Neural progenitor cell (in vitro differentiated cells): ENCODE measurements at regions not wholly inside any gene's neighbourhood (a gene's known extent, or its start where the extent isn't known, plus 50 kb on each side); places are given as distances from the start of the nearest gene placed in this dataset.

Experiments used
- EZH2phosphoT487 ChIP-seq: fragments of 200-600 bp; sonication (generic); IDR thresholded peaks from 2 replicates; pipeline ENCODE4 v1.6.1; 2017; ENCODE audit warnings: antibody characterized with exemption
- TF ChIP-seq, protein P1 (sequence below): fragments of 200-600 bp; sonication (generic); IDR thresholded peaks from 2 replicates; pipeline ENCODE4 v1.5.1; 2017; ENCODE audit warnings: antibody characterized with exemption, mild to moderate bottlenecking

DNA sequence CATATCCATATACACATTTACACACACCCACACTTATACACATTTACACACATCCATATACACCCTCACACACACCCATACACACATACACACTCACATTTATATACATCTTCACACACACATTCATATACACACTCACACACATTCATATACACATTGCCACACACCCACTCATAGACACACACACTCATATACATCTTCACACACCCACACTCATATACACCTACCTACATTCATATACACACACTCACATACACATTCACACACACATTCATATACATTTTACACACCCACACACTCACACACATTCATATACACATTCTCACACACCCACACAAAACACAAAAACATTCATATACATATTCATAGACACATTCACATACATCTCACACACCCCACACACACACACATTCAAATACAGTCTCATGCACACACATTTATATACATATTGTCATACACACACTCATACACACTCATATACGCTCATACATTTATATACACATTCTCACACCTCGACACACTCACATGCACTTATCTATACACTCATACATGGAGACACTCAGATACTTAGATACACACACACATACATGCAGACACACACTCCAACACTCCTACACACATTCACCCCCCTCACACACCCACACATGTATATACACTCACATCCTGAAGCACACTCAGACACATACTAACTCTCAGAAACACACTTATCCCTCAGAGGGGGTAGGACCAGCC, 82.1 kb downstream of the MRPL14 start:
- TF ChIP-seq, protein P1, sequence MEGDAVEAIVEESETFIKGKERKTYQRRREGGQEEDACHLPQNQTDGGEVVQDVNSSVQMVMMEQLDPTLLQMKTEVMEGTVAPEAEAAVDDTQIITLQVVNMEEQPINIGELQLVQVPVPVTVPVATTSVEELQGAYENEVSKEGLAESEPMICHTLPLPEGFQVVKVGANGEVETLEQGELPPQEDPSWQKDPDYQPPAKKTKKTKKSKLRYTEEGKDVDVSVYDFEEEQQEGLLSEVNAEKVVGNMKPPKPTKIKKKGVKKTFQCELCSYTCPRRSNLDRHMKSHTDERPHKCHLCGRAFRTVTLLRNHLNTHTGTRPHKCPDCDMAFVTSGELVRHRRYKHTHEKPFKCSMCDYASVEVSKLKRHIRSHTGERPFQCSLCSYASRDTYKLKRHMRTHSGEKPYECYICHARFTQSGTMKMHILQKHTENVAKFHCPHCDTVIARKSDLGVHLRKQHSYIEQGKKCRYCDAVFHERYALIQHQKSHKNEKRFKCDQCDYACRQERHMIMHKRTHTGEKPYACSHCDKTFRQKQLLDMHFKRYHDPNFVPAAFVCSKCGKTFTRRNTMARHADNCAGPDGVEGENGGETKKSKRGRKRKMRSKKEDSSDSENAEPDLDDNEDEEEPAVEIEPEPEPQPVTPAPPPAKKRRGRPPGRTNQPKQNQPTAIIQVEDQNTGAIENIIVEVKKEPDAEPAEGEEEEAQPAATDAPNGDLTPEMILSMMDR: no peak
- TF ChIP-seq EZH2phosphoT487: no peak
